Endothelial cell (in vitro differentiated cells): ENCODE measurements at regions not wholly inside any gene's neighbourhood (a gene's known extent, or its start where the extent isn't known, plus 50 kb on each side); places are given as distances from the start of the nearest gene placed in this dataset.
A peak's percentile ranks its signal among the peaks of the same experiment; 100 is the strongest.

Source experiments
- DNase-seq: peaks from one replicate; pipeline ENCODE4 v3.0.0; 2021; ENCODE audit warnings: low spot score
- H3K27ac Mint-ChIP-seq: one replicate; pipeline ENCODE4 v1.8.0; 2021; ENCODE audit warnings: mixed read lengths, inconsistent platforms; ENCODE audit not compliant: unreplicated experiment
- H3K27me3 Mint-ChIP-seq: one replicate; pipeline ENCODE4 v1.8.0; 2021; ENCODE audit warnings: mild to moderate bottlenecking, moderate library complexity, mixed read lengths, inconsistent platforms; ENCODE audit not compliant: unreplicated experiment
- H3K36me3 Mint-ChIP-seq: one replicate; pipeline ENCODE4 v1.8.0; 2021; ENCODE audit warnings: mild to moderate bottlenecking, low read depth, mixed read lengths, inconsistent platforms; ENCODE audit not compliant: unreplicated experiment
- H3K4me1 Mint-ChIP-seq: one replicate; pipeline ENCODE4 v1.8.0; 2021; ENCODE audit warnings: mild to moderate bottlenecking, mixed read lengths, inconsistent platforms; ENCODE audit not compliant: unreplicated experiment
- H3K4me3 Mint-ChIP-seq: one replicate; pipeline ENCODE4 v1.8.0; 2021; ENCODE audit warnings: mild to moderate bottlenecking, mixed read lengths, inconsistent platforms; ENCODE audit not compliant: unreplicated experiment
- H3K9me3 Mint-ChIP-seq: one replicate; pipeline ENCODE4 v1.8.0; 2021; ENCODE audit warnings: mixed read lengths, inconsistent platforms; ENCODE audit not compliant: unreplicated experiment
- TF ChIP-seq, protein P1 (sequence below): fragments of 200-600 bp; sonication (generic); IDR thresholded peaks from one replicate; pipeline ENCODE4 v1.5.0; 2021; ENCODE audit warnings: antibody characterized with exemption; ENCODE audit not compliant: unreplicated experiment

DNA sequence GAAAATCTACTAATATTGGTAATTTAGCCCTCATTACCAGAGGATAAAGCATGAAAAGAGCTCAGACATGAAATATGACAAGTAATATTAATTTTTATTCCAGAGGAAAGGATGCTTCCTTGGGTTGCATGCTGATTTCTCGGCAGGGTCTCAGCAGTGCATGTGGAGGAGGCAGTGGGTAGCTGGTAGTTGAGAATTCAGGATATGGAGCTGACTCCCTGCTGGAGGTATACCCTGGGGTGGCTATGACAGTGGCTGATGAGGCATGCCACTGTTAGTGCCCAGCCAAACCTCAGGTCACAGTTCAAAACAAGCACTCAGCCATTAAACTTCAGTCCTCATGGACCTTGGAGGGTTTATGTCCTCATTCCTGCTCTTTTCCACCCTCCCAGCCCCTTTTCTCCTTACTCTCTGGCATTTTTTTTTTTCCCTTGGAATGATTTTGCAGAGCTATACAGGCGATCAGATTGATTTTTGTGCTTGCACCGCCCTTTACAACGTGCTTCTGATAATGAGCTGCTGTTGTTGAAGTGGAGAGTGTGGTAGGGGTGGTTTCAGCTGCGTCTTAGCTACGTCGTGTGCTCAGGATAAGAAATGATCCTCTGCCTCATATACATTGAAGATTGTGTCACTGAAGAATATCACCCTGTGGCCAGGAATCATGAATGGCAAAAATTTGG, 761.9 kb upstream of the MMS22L start:
- Mint-ChIP-seq H3K36me3 (no peaks in the 10 kb centered on the region), H3K4me3 (no peak overlapping the region), H3K9me3 (no peaks in the 10 kb centered on the region), H3K27ac (no peak overlapping the region), H3K27me3 (no peaks in the 10 kb centered on the region), H3K4me1 (peaks cover 14% of the 10 kb centered on the region)
- no peak for DNase-seq
- TF ChIP-seq, protein P1, sequence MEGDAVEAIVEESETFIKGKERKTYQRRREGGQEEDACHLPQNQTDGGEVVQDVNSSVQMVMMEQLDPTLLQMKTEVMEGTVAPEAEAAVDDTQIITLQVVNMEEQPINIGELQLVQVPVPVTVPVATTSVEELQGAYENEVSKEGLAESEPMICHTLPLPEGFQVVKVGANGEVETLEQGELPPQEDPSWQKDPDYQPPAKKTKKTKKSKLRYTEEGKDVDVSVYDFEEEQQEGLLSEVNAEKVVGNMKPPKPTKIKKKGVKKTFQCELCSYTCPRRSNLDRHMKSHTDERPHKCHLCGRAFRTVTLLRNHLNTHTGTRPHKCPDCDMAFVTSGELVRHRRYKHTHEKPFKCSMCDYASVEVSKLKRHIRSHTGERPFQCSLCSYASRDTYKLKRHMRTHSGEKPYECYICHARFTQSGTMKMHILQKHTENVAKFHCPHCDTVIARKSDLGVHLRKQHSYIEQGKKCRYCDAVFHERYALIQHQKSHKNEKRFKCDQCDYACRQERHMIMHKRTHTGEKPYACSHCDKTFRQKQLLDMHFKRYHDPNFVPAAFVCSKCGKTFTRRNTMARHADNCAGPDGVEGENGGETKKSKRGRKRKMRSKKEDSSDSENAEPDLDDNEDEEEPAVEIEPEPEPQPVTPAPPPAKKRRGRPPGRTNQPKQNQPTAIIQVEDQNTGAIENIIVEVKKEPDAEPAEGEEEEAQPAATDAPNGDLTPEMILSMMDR: no peak

- no peak for DNase-seq
- Mint-ChIP-seq H3K9me3 (no peaks in the 10 kb centered on the region), H3K27ac (no peak overlapping the region), H3K27me3 (no peaks in the 10 kb centered on the region), H3K36me3 (no peaks in the 10 kb centered on the region), H3K4me3 (no peak overlapping the region), H3K4me1 (peaks cover 4% of the 10 kb centered on the region)
- TF ChIP-seq, protein P1: no peak
These were observed 764.1 kb upstream of the MMS22L start for GRCh38 chr6:98047164-98047563.

DNA sequence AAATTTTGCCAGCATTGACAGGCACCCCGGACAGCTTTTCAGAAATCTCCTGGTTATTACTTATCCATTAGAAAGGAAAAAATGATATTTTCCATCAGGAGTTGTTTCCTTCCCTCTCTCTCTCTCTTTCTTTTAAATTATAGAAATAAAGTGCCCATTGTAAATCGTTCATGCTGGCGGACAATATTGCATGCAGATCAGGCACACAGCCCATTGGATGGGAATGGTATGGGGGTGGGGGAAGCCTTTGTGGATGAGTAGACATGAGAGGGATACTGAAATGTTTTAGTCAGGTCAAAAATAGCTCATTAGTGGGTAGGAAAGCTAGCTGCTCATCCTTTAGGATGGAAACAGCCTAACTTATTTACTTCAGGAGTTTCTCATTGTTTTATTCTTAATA, 764.9 kb upstream of the MMS22L start:
- TF ChIP-seq, protein P1: no peak
- no peaks in the 10 kb centered on the region for H3K27me3 Mint-ChIP-seq
- H3K9me3 Mint-ChIP-seq: no peaks in the 10 kb centered on the region
- DNase-seq: no peak
- no peaks in the 10 kb centered on the region for H3K36me3 Mint-ChIP-seq
- H3K4me1 Mint-ChIP-seq: peaks cover 4% of the 10 kb centered on the region
- no peak overlapping the region for H3K4me3 Mint-ChIP-seq
- H3K27ac Mint-ChIP-seq: no peak overlapping the region

DNA sequence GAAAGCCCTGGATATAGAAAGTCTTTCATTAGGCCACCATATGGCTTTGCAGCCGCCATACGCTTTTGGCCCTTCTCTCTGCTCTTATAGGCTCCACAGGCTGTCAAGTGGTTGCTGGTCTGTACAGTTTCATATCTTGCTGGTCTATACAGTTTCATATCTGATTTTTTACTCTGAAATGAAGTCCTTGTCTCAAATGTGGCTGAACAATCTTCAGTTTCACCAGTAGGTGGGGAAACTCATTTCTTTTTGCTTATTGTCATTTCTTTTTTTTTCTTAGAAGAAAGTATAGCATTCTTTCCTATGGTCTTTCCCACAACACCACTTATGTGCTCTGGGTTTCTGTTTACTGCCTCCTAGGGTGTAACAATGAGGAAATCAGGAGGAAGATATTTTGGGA, 771.4 kb upstream of the MMS22L start:
- DNase-seq: no peak
- no peaks in the 10 kb centered on the region for H3K36me3 Mint-ChIP-seq
- TF ChIP-seq, protein P1: peak; percentile 63
- no peak overlapping the region for H3K27ac Mint-ChIP-seq
- no peaks in the 10 kb centered on the region for H3K4me1 Mint-ChIP-seq
- H3K9me3 Mint-ChIP-seq: no peaks in the 10 kb centered on the region
- no peak overlapping the region for H3K4me3 Mint-ChIP-seq
- no peaks in the 10 kb centered on the region for H3K27me3 Mint-ChIP-seq

DNA sequence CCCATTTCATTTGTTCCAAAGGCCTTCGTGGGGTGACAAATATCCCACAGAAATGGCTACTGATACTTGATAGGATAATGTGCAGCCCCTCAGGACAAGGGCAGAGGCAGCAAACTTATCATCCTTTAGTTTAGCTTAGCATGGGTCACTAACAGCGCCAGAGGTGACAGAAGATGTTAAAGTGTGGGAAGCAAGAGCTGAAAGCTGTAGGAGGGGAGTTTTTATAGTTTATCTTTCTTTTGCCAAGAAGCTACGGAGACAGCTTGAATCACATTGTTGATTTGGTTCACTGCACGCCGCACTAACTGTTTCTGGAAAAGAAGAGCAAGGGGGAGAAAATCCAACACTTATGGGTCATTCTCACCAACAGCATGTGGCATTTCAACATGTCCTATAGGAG, 773.9 kb upstream of the MMS22L start:
- Mint-ChIP-seq H3K36me3 (no peaks in the 10 kb centered on the region), H3K4me3 (no peak overlapping the region), H3K27me3 (no peaks in the 10 kb centered on the region), H3K4me1 (no peaks in the 10 kb centered on the region), H3K27ac (no peak overlapping the region), H3K9me3 (no peaks in the 10 kb centered on the region)
- no peak for DNase-seq
- TF ChIP-seq, protein P1: no peak
